Neural crest cell (in vitro differentiated cells): ENCODE measurements at regions not wholly inside any gene's neighbourhood (a gene's known extent, or its start where the extent isn't known, plus 50 kb on each side); places are given as distances from the start of the nearest gene placed in this dataset.

Experiments
- DNase-seq: peaks from one replicate; pipeline ENCODE4 v3.0.0; 2021; ENCODE audit warnings: low read depth, mixed read lengths, low spot score
- H3K27ac Mint-ChIP-seq: one replicate; pipeline ENCODE4 v1.8.0; 2021; ENCODE audit warnings: mild to moderate bottlenecking, mixed read lengths; ENCODE audit not compliant: unreplicated experiment
- H3K27me3 Mint-ChIP-seq: 2 replicates; pipeline ENCODE4 v1.8.0; 2021; ENCODE audit warnings: low read depth, mild to moderate bottlenecking, mixed read lengths
- H3K36me3 Mint-ChIP-seq: 2 replicates; pipeline ENCODE4 v1.8.0; 2021; ENCODE audit warnings: low read depth, mild to moderate bottlenecking, mixed read lengths
- H3K4me1 Mint-ChIP-seq: 2 replicates; pipeline ENCODE4 v1.8.0; 2021; ENCODE audit warnings: mixed read lengths
- H3K4me3 Mint-ChIP-seq: one replicate; pipeline ENCODE4 v1.8.0; 2021; ENCODE audit warnings: mild to moderate bottlenecking, mixed read lengths
- H3K9me3 Mint-ChIP-seq: 2 replicates; pipeline ENCODE4 v1.8.0; 2021; ENCODE audit warnings: mixed read lengths
- CTCF ChIP-seq: fragments of 200-600 bp; sonication (generic); conservative IDR thresholded peaks from 2 replicates; pipeline ENCODE4 v1.5.0; 2021; ENCODE audit warnings: antibody characterized with exemption, mild to moderate bottlenecking

DNA sequence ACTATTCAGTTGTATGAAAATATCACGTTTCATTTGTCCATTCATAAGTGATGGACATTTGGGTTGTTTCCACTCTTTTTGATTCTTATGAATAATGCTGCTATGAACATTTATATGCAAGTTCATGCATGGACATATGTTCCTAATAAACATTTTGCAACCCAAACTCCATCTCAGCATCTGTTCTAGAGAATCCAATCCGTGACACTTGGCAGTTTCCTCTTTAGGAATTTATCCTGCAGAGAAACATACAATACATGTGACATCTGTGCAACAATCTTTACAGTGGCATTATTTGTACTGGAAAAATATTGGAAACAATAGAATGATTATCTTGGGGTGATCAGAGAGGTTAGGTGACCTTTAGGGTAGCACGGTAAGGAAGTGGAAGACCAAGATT is 290.8 kb upstream of the SRRM4 start:
- H3K27me3 Mint-ChIP-seq = no peaks in the 10 kb centered on the region
- H3K27ac Mint-ChIP-seq = no peak overlapping the region
- no peak for TF ChIP-seq CTCF
- peaks cover 9% of the 10 kb centered on the region for H3K9me3 Mint-ChIP-seq
- DNase-seq = no peak
- no peak overlapping the region for H3K4me3 Mint-ChIP-seq
- peaks cover 2% of the 10 kb centered on the region for H3K36me3 Mint-ChIP-seq
- H3K4me1 Mint-ChIP-seq = peaks cover 51% of the 10 kb centered on the region

- peaks cover 40% of the 10 kb centered on the region for H3K4me1 Mint-ChIP-seq
- no peak for TF ChIP-seq CTCF
- H3K36me3 Mint-ChIP-seq = peaks cover 2% of the 10 kb centered on the region
- no peaks in the 10 kb centered on the region for H3K27me3 Mint-ChIP-seq
- no peak overlapping the region for H3K4me3 Mint-ChIP-seq
- peaks cover 9% of the 10 kb centered on the region for H3K9me3 Mint-ChIP-seq
- no peak overlapping the region for H3K27ac Mint-ChIP-seq
- no peak for DNase-seq
These were observed 287.1 kb upstream of the SRRM4 start for GRCh38 chr12:118694128-118694775.

- Mint-ChIP-seq H3K4me3 (no peak overlapping the region), H3K9me3 (peaks cover 14% of the 10 kb centered on the region), H3K27me3 (peaks cover 5% of the 10 kb centered on the region), H3K27ac (no peak overlapping the region), H3K4me1 (no peaks in the 10 kb centered on the region), H3K36me3 (peaks cover 2% of the 10 kb centered on the region)
- no peak for TF ChIP-seq CTCF
- no peak for DNase-seq
These were observed 276.7 kb upstream of the SRRM4 start for GRCh38 chr12:118704527-118705241.

- Mint-ChIP-seq H3K4me3 (no peak overlapping the region), H3K27me3 (peaks cover 5% of the 10 kb centered on the region), H3K4me1 (peaks cover under 1% of the 10 kb centered on the region), H3K27ac (no peak overlapping the region), H3K36me3 (no peaks in the 10 kb centered on the region), H3K9me3 (peaks cover 6% of the 10 kb centered on the region)
- no peak for TF ChIP-seq CTCF
- no peak for DNase-seq
These were observed 274.9 kb upstream of the SRRM4 start for GRCh38 chr12:118706437-118706836.

DNA sequence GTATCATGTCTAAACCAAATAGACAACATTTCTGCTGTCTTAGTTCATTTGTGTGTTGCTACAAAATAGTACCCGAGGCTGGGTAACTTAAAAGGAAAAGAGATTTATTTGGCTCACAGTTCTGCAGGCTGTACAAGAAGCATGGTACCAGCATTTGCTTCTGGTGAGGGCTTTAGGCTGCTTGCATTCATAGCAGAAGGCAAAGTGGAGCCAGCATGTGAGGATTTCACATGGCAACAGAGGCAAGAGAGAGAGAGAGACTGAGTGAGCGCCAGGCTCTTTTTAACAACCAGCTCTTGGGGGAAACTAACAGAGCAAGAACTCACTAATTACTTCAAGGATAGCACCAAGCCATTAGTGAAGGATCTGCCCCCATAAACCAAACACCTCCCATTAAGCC is 271.4 kb upstream of the SRRM4 start:
- H3K27me3 Mint-ChIP-seq = peaks cover 5% of the 10 kb centered on the region
- no peaks in the 10 kb centered on the region for H3K36me3 Mint-ChIP-seq
- DNase-seq = no peak
- no peak for TF ChIP-seq CTCF
- peaks cover 10% of the 10 kb centered on the region for H3K9me3 Mint-ChIP-seq
- H3K4me3 Mint-ChIP-seq = no peak overlapping the region
- H3K27ac Mint-ChIP-seq = no peak overlapping the region
- peaks cover 12% of the 10 kb centered on the region for H3K4me1 Mint-ChIP-seq
